T-helper 2 cell treated with Interferon-gamma antibody and Interleukin-4, amounts not matched to agents 5 μg/mL and 100 μg/mL, for 36 hours (primary cell): ENCODE measurements at regions not wholly inside any gene's neighbourhood (a gene's known extent, or its start where the extent isn't known, plus 50 kb on each side); places are given as distances from the start of the nearest gene placed in this dataset.
"Not testable (repeated sequence)": the region's sequence is repeated elsewhere in the genome, so short reads cannot be mapped to it uniquely, and the experiment has no call there.

Source experiments
- DNase-seq: peaks from one replicate; pipeline ENCODE4 v3.0.0; 2021; ENCODE audit warnings: low spot score
- H3K27ac Mint-ChIP-seq: one replicate; pipeline ENCODE4 v1.8.0; 2021; ENCODE audit warnings: mild to moderate bottlenecking, mixed read lengths
- H3K27me3 Mint-ChIP-seq: one replicate; pipeline ENCODE4 v1.8.0; 2021; ENCODE audit warnings: low read depth, mixed read lengths
- H3K36me3 Mint-ChIP-seq: one replicate; pipeline ENCODE4 v1.8.0; 2021; ENCODE audit warnings: low read depth, mixed read lengths
- H3K4me1 Mint-ChIP-seq: one replicate; pipeline ENCODE4 v1.8.0; 2021; ENCODE audit warnings: low read depth, mixed read lengths
- H3K4me3 Mint-ChIP-seq: one replicate; pipeline ENCODE4 v1.8.0; 2022; ENCODE audit warnings: mild to moderate bottlenecking, moderate library complexity, mixed read lengths
- H3K9me3 Mint-ChIP-seq: one replicate; pipeline ENCODE4 v1.8.0; 2021; ENCODE audit warnings: mixed read lengths

GRCh38 chr16:27600381-27600780, 50.4 kb downstream of the KATNIP start:
- Mint-ChIP-seq H3K27me3 (no peaks in the 10 kb centered on the region), H3K4me3 (no peak overlapping the region), H3K9me3 (no peaks in the 10 kb centered on the region), H3K4me1 (no peaks in the 10 kb centered on the region), H3K36me3 (no peaks in the 10 kb centered on the region), H3K27ac (no peak overlapping the region)
- DNase-seq, result no peak

- Mint-ChIP-seq H3K36me3 (no peaks in the 10 kb centered on the region), H3K27me3 (no peaks in the 10 kb centered on the region), H3K9me3 (no peaks in the 10 kb centered on the region), H3K27ac (no peak overlapping the region), H3K4me3 (no peak overlapping the region), H3K4me1 (no peaks in the 10 kb centered on the region)
- DNase-seq, result no peak
These were observed 52.2 kb downstream of the KATNIP start for GRCh38 chr16:27602103-27602502.

- H3K27me3 Mint-ChIP-seq, H3K9me3 Mint-ChIP-seq, H3K4me1 Mint-ChIP-seq, H3K27ac Mint-ChIP-seq, H3K4me3 Mint-ChIP-seq, DNase-seq, H3K36me3 Mint-ChIP-seq: not testable (repeated sequence)
These were observed 55.7 kb downstream of the KATNIP start for GRCh38 chr16:27605500-27606106.

- no peaks in the 10 kb centered on the region for H3K27me3 Mint-ChIP-seq
- no peaks in the 10 kb centered on the region for H3K9me3 Mint-ChIP-seq
- H3K36me3 Mint-ChIP-seq, result no peaks in the 10 kb centered on the region
- no peak overlapping the region for H3K27ac Mint-ChIP-seq
- no peak for DNase-seq
- H3K4me3 Mint-ChIP-seq, result no peak overlapping the region
- H3K4me1 Mint-ChIP-seq, result no peaks in the 10 kb centered on the region
These were observed 61.4 kb downstream of the KATNIP start for GRCh38 chr16:27611340-27611739.

GRCh38 chr16:27613238-27613791, 63.4 kb downstream of the KATNIP start:
- H3K4me1 Mint-ChIP-seq, result no peaks in the 10 kb centered on the region
- H3K9me3 Mint-ChIP-seq, result no peaks in the 10 kb centered on the region
- H3K36me3 Mint-ChIP-seq, result no peaks in the 10 kb centered on the region
- DNase-seq, result no peak
- H3K27ac Mint-ChIP-seq, result no peak overlapping the region
- H3K4me3 Mint-ChIP-seq, result no peak overlapping the region
- no peaks in the 10 kb centered on the region for H3K27me3 Mint-ChIP-seq

GRCh38 chr16:27617665-27618064, 67.7 kb downstream of the KATNIP start:
- Mint-ChIP-seq H3K9me3 (peaks cover 4% of the 10 kb centered on the region), H3K4me1 (no peaks in the 10 kb centered on the region), H3K4me3 (no peak overlapping the region), H3K36me3 (no peaks in the 10 kb centered on the region), H3K27me3 (no peaks in the 10 kb centered on the region), H3K27ac (peak overlapping the region; percentile 18)
- no peak for DNase-seq

GRCh38 chr16:27618165-27618564, 68.2 kb downstream of the KATNIP start:
- H3K36me3 Mint-ChIP-seq, result no peaks in the 10 kb centered on the region
- H3K27me3 Mint-ChIP-seq, result no peaks in the 10 kb centered on the region
- no peaks in the 10 kb centered on the region for H3K4me1 Mint-ChIP-seq
- no peak overlapping the region for H3K4me3 Mint-ChIP-seq
- no peak overlapping the region for H3K27ac Mint-ChIP-seq
- H3K9me3 Mint-ChIP-seq, result peaks cover 4% of the 10 kb centered on the region
- DNase-seq, result no peak

- DNase-seq, result no peak
- Mint-ChIP-seq H3K36me3 (no peaks in the 10 kb centered on the region), H3K27me3 (no peaks in the 10 kb centered on the region), H3K9me3 (peaks cover 4% of the 10 kb centered on the region), H3K27ac (no peak overlapping the region), H3K4me1 (no peaks in the 10 kb centered on the region), H3K4me3 (no peak overlapping the region)
These were observed 68.8 kb downstream of the KATNIP start for GRCh38 chr16:27618606-27619327.

- Mint-ChIP-seq H3K27ac (no peak overlapping the region), H3K4me1 (no peaks in the 10 kb centered on the region), H3K4me3 (no peak overlapping the region), H3K9me3 (peaks cover 4% of the 10 kb centered on the region), H3K36me3 (no peaks in the 10 kb centered on the region), H3K27me3 (no peaks in the 10 kb centered on the region)
- DNase-seq, result no peak
These were observed 70.6 kb downstream of the KATNIP start for GRCh38 chr16:27620541-27620940.

- Mint-ChIP-seq H3K9me3 (peaks cover 4% of the 10 kb centered on the region), H3K4me1 (no peaks in the 10 kb centered on the region)
These were observed 74.5 kb downstream of the KATNIP start for GRCh38 chr16:27624154-27625049.

GRCh38 chr16:27625050-27625697, 75.2 kb downstream of the KATNIP start:
- H3K4me3 Mint-ChIP-seq, result no peak overlapping the region
- no peak overlapping the region for H3K27ac Mint-ChIP-seq
- no peak for DNase-seq

More at GRCh38 chr16:27624154-27625049, 74.5 kb downstream of the KATNIP start:
- H3K27me3 Mint-ChIP-seq, result no peaks in the 10 kb centered on the region
- no peaks in the 10 kb centered on the region for H3K36me3 Mint-ChIP-seq
- DNase-seq, result no peak
- H3K4me3 Mint-ChIP-seq, result no peak overlapping the region
- H3K27ac Mint-ChIP-seq, result no peak overlapping the region

GRCh38 chr16:27627136-27627535, 77.2 kb downstream of the KATNIP start:
- no peaks in the 10 kb centered on the region for H3K27me3 Mint-ChIP-seq
- H3K36me3 Mint-ChIP-seq, result no peaks in the 10 kb centered on the region
- no peaks in the 10 kb centered on the region for H3K4me1 Mint-ChIP-seq
- H3K4me3 Mint-ChIP-seq, result no peak overlapping the region
- no peak overlapping the region for H3K27ac Mint-ChIP-seq
- H3K9me3 Mint-ChIP-seq, result no peaks in the 10 kb centered on the region
- DNase-seq, result no peak

More at GRCh38 chr16:27625050-27625697, 75.2 kb downstream of the KATNIP start:
- Mint-ChIP-seq H3K36me3 (no peaks in the 10 kb centered on the region), H3K4me1 (no peaks in the 10 kb centered on the region), H3K9me3 (peaks cover 4% of the 10 kb centered on the region), H3K27me3 (no peaks in the 10 kb centered on the region)

GRCh38 chr16:27628241-27628942, 78.4 kb downstream of the KATNIP start:
- H3K27ac Mint-ChIP-seq, result no peak overlapping the region
- no peak for DNase-seq
- no peak overlapping the region for H3K4me3 Mint-ChIP-seq
- H3K4me1 Mint-ChIP-seq, result no peaks in the 10 kb centered on the region
- H3K9me3 Mint-ChIP-seq, result no peaks in the 10 kb centered on the region
- H3K27me3 Mint-ChIP-seq, result no peaks in the 10 kb centered on the region
- no peaks in the 10 kb centered on the region for H3K36me3 Mint-ChIP-seq
